ENCODE measurements at regions not wholly inside any gene's neighbourhood (a gene's known extent, or its start where the extent isn't known, plus 50 kb on each side); places are given as distances from the start of the nearest gene placed in this dataset.

- Histone ChIP-seq H2AFZ (replicated peaks) (no peak overlapping the region), H3K27me3 (no peaks in the 10 kb centered on the region), H3K9me3 (ENCODE audit: low read depth) (no peaks in the 10 kb centered on the region), H3K9ac (no peak overlapping the region), H3K4me2 (peak overlapping the region; percentile 24), H3K79me2 (ENCODE audit: low read depth) (no peaks in the 10 kb centered on the region), H4K20me1 (ENCODE audit: low read depth) (no peaks in the 10 kb centered on the region), H3K4me3 (no peak overlapping the region), H3K4me1 (peaks cover 10% of the 10 kb centered on the region), H3K27ac (no peak overlapping the region), H3K36me3 (no peaks in the 10 kb centered on the region), H3F3A (ENCODE audit: low read depth) (peaks cover 12% of the 10 kb centered on the region)
- Mint-ChIP-seq H3K4me1 (peaks cover 33% of the 10 kb centered on the region), H3K4me3 (peak overlapping the region; percentile 33), H3K27ac (peak overlapping the region; percentile 96), H3K9me3 (peaks cover 7% of the 10 kb centered on the region), H3K36me3 (peaks cover 6% of the 10 kb centered on the region), H3K27me3 (ENCODE audit: insufficient read depth, low read depth) (no peaks in the 10 kb centered on the region)
- no peak for TF ChIP-seq EZH2phosphoT487 (IDR thresholded peaks at IDR 0.05)
- no peak for TF ChIP-seq EZH2 (IDR thresholded peaks at IDR 0.05)
- TF ChIP-seq CTCF (IDR thresholded peaks at IDR 0.05), result no peak
- DNase-seq (ENCODE audit: low spot score), result peak; percentile 44
These were observed 108.5 kb upstream of the MID1 start for GRCh38 chrX:10728806-10729389.

GRCh38 chrX:10739426-10739825, 119.0 kb upstream of the MID1 start:
- H3K36me3 ChIP-seq, result no peaks in the 10 kb centered on the region
- Mint-ChIP-seq H3K9me3 (peaks cover 3% of the 10 kb centered on the region), H3K36me3 (peaks cover 2% of the 10 kb centered on the region), H3K27ac (peak overlapping the region; percentile 6), H3K4me3 (no peak overlapping the region), H3K27me3 (ENCODE audit: insufficient read depth, low read depth) (peaks cover 2% of the 10 kb centered on the region), H3K4me1 (peaks cover 43% of the 10 kb centered on the region)
- H3K9me3 ChIP-seq (ENCODE audit: low read depth), result no peaks in the 10 kb centered on the region
- H3K9ac ChIP-seq, result no peak overlapping the region
- no peaks in the 10 kb centered on the region for H3F3A ChIP-seq (ENCODE audit: low read depth)
- H3K27me3 ChIP-seq, result no peaks in the 10 kb centered on the region
- DNase-seq (ENCODE audit: low spot score), result no peak
- no peak overlapping the region for H2AFZ ChIP-seq (replicated peaks)
- TF ChIP-seq EZH2 (IDR thresholded peaks at IDR 0.05) (no peak), CTCF (IDR thresholded peaks at IDR 0.05) (no peak), EZH2phosphoT487 (IDR thresholded peaks at IDR 0.05) (no peak)
- no peaks in the 10 kb centered on the region for H3K4me1 ChIP-seq
- H3K4me2 ChIP-seq, result no peak overlapping the region
- H3K79me2 ChIP-seq (ENCODE audit: low read depth), result no peaks in the 10 kb centered on the region
- H3K4me3 ChIP-seq, result no peak overlapping the region
- H3K27ac ChIP-seq, result no peak overlapping the region
- no peaks in the 10 kb centered on the region for H4K20me1 ChIP-seq (ENCODE audit: low read depth)

GRCh38 chrX:10741003-10741402, 120.6 kb upstream of the MID1 start:
- Histone ChIP-seq H3K27ac (no peak overlapping the region), H3K4me2 (no peak overlapping the region), H3K27me3 (no peaks in the 10 kb centered on the region), H3F3A (ENCODE audit: low read depth) (no peaks in the 10 kb centered on the region), H3K79me2 (ENCODE audit: low read depth) (no peaks in the 10 kb centered on the region), H3K36me3 (no peaks in the 10 kb centered on the region), H4K20me1 (ENCODE audit: low read depth) (no peaks in the 10 kb centered on the region), H3K4me1 (no peaks in the 10 kb centered on the region), H3K9ac (no peak overlapping the region), H2AFZ (replicated peaks) (no peak overlapping the region), H3K4me3 (no peak overlapping the region), H3K9me3 (ENCODE audit: low read depth) (no peaks in the 10 kb centered on the region)
- TF ChIP-seq CTCF (IDR thresholded peaks at IDR 0.05), result no peak
- TF ChIP-seq EZH2 (IDR thresholded peaks at IDR 0.05), result no peak
- TF ChIP-seq EZH2phosphoT487 (IDR thresholded peaks at IDR 0.05), result no peak
- Mint-ChIP-seq H3K27me3 (ENCODE audit: insufficient read depth, low read depth) (peaks cover 2% of the 10 kb centered on the region), H3K4me3 (no peak overlapping the region), H3K4me1 (peaks cover 59% of the 10 kb centered on the region), H3K27ac (peak overlapping the region; percentile 94), H3K9me3 (no peaks in the 10 kb centered on the region), H3K36me3 (peaks cover 2% of the 10 kb centered on the region)
- no peak for DNase-seq (ENCODE audit: low spot score)

All from neural progenitor cell (in vitro differentiated cells).